ENCODE measurements at regions not wholly inside any gene's neighbourhood (a gene's known extent, or its start where the extent isn't known, plus 50 kb on each side); places are given as distances from the start of the nearest gene placed in this dataset.
"Not testable (repeated sequence)": the region's sequence is repeated elsewhere in the genome, so short reads cannot be mapped to it uniquely, and the experiment has no call there.

- no peaks in the 10 kb centered on the region for H3K27me3 ChIP-seq
- no peaks in the 10 kb centered on the region for H3K4me1 ChIP-seq
- H3K4me3 ChIP-seq: no peak overlapping the region
- no peak overlapping the region for H3K27ac ChIP-seq
- no peak for DNase-seq
- no peak for TF ChIP-seq CTCF (IDR thresholded peaks at IDR 0.05)
- intact Hi-C loops (cut with DNase I): no loop called here
- ATAC-seq: no peak
- peaks cover 0 to 10% (median 0%) of the 10 kb centered on the region in 11 donors for H3K9me3 ChIP-seq
- no peaks in the 10 kb centered on the region for H3K36me3 ChIP-seq
These were observed 258.5 kb downstream of the CRLF2 start for GRCh38 chrX:953879-954482.

GRCh38 chrX:952816-953215, 259.6 kb downstream of the CRLF2 start:
- no peak for TF ChIP-seq CTCF (IDR thresholded peaks at IDR 0.05)
- no peaks in the 10 kb centered on the region for H3K27me3 ChIP-seq
- DNase-seq: no peak
- ATAC-seq: no peak
- intact Hi-C loops (cut with DNase I): no loop called here
- 76 to 83% methylated on average over 5 of the region's 5 CpGs for WGBS, 2 donors
- no peaks in the 10 kb centered on the region for H3K36me3 ChIP-seq
- no peak overlapping the region for H3K27ac ChIP-seq
- H3K4me3 ChIP-seq: no peak overlapping the region
- no peaks in the 10 kb centered on the region for H3K4me1 ChIP-seq
- H3K9me3 ChIP-seq: peaks cover 0 to 10% (median 0%) of the 10 kb centered on the region in 11 donors

- ATAC-seq; H3K27me3 ChIP-seq; intact Hi-C loops (cut with DNase I); H3K9me3 ChIP-seq; H3K4me1 ChIP-seq; H3K4me3 ChIP-seq; H3K27ac ChIP-seq; DNase-seq; H3K36me3 ChIP-seq: not testable (repeated sequence)
- WGBS, 2 donors: 72 to 81% methylated on average over 6 of the region's 6 CpGs
These were observed 265.2 kb downstream of the CRLF2 start for GRCh38 chrX:947262-947661.

- no peaks in the 10 kb centered on the region for H3K36me3 ChIP-seq
- peaks cover 0 to 17% (median 0%) of the 10 kb centered on the region in 7 donors for H3K27me3 ChIP-seq
- WGBS, 2 donors: 0 to 70% methylated on average over 1 of the region's 1 CpG
- no peak overlapping the region for H3K27ac ChIP-seq
- intact Hi-C loops (cut with DNase I): no loop called here
- no peak for TF ChIP-seq CTCF (IDR thresholded peaks at IDR 0.05)
- ATAC-seq: no peak
- DNase-seq: no peak
- no peaks in the 10 kb centered on the region for H3K4me1 ChIP-seq
- no peak overlapping the region for H3K4me3 ChIP-seq
- H3K9me3 ChIP-seq: peaks cover 0 to 5% (median 0%) of the 10 kb centered on the region in 11 donors
These were observed 269.4 kb downstream of the CRLF2 start for GRCh38 chrX:943035-943434.

- WGBS, 2 donors: 72 to 73% methylated on average over 9 of the region's 9 CpGs
- Histone ChIP-seq H3K4me1 (no peaks in the 10 kb centered on the region), H3K36me3 (no peaks in the 10 kb centered on the region), H3K4me3 (no peak overlapping the region), H3K27ac (no peak overlapping the region), H3K27me3 (peaks cover 0 to 17% (median 0%) of the 10 kb centered on the region in 7 donors), H3K9me3 (no peaks in the 10 kb centered on the region)
- no peak for TF ChIP-seq CTCF (IDR thresholded peaks at IDR 0.05)
- intact Hi-C loops (cut with DNase I): no loop called here
- ATAC-seq: no peak
- DNase-seq: no peak
These were observed 271.8 kb downstream of the CRLF2 start for GRCh38 chrX:940691-941090.
